ENCODE measurements at regions not wholly inside any gene's neighbourhood (a gene's known extent, or its start where the extent isn't known, plus 50 kb on each side); places are given as distances from the start of the nearest gene placed in this dataset.

DNA sequence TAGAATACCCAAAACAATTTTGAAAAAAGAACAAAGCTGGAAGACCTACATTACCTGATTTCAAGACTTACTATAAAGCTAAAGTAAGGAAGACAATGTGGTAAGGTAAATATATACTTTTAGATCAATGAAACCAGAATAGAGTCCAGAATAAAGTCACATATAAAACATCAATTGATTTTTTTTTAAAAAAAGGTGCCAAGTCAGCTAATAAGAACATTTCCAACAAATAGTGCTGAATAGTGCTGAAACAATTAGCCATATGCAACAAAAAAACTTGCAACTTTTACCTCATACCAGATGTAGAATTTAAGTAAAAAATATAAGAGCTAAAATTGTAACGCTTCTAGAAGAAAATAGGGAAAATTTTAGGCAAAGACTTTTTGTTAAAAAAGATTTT lies 73.0 kb upstream of the PDHA1 start:
- H3K9me3 ChIP-seq (replicated peaks; ENCODE audit: control insufficient read depth, insufficient read depth, low read length) = no peaks in the 10 kb centered on the region
- no peak overlapping the region for H3K9ac ChIP-seq (replicated peaks; ENCODE audit: extremely low read depth, insufficient read depth, low read length)
- FAIRE-seq = no peak
- no peaks in the 10 kb centered on the region for H3K9me1 ChIP-seq (replicated peaks; ENCODE audit: control insufficient read depth, extremely low read depth, insufficient read depth, low read length)
- H4K20me1 ChIP-seq (replicated peaks; ENCODE audit: control insufficient read depth, extremely low read depth, insufficient read depth, low read length) = no peaks in the 10 kb centered on the region
- BruUV-seq (replicated peaks) = no TSS peak
- ChIA-PET CTCF (no interaction called here), POLR2A (no interaction called here)
- no peaks in the 10 kb centered on the region for H3K36me3 ChIP-seq (ENCODE audit: control insufficient read depth in 2 of 2, extremely low read depth in 1 of 2, insufficient read depth in 2 of 2, low read length in 2 of 2)
- dilution Hi-C loops (cut with MboI; ENCODE audit: extremely low pct_ligation_motif_present, low sequenced_read_pairs) = no loop called here
- TF ChIP-seq EZH2 (IDR thresholded peaks at IDR 0.05; ENCODE audit: borderline replicate concordance, low read depth, low read length, severe bottlenecking) (no peak), MYC (IDR thresholded peaks at IDR 0.05; ENCODE audit: low read depth, low read length) (no peak), POLR2A (IDR thresholded peaks at IDR 0.05; ENCODE audit: low read depth, low read length) (no peak), JUN (IDR thresholded peaks at IDR 0.05; ENCODE audit: borderline replicate concordance, insufficient read depth, insufficient read length, low read depth) (no peak), GATA2 (IDR thresholded peaks at IDR 0.05; ENCODE audit: insufficient read depth, insufficient read length, low read depth, low read length) (no peak), POLR2AphosphoS5 (IDR thresholded peaks at IDR 0.05; ENCODE audit: insufficient read depth, low read depth, low read length) (no peak), FOS (IDR thresholded peaks at IDR 0.05; ENCODE audit: borderline replicate concordance, insufficient read depth, low read length) (no peak)
- TF ChIP-seq, protein P1, sequence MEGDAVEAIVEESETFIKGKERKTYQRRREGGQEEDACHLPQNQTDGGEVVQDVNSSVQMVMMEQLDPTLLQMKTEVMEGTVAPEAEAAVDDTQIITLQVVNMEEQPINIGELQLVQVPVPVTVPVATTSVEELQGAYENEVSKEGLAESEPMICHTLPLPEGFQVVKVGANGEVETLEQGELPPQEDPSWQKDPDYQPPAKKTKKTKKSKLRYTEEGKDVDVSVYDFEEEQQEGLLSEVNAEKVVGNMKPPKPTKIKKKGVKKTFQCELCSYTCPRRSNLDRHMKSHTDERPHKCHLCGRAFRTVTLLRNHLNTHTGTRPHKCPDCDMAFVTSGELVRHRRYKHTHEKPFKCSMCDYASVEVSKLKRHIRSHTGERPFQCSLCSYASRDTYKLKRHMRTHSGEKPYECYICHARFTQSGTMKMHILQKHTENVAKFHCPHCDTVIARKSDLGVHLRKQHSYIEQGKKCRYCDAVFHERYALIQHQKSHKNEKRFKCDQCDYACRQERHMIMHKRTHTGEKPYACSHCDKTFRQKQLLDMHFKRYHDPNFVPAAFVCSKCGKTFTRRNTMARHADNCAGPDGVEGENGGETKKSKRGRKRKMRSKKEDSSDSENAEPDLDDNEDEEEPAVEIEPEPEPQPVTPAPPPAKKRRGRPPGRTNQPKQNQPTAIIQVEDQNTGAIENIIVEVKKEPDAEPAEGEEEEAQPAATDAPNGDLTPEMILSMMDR (IDR thresholded peaks at IDR 0.05; ENCODE audit: extremely low read depth in 1 of 2, insufficient read depth in 1 of 2, low read depth in 1 of 2, low read length in 2 of 2) = no peak
- TF ChIP-seq, protein P2, sequence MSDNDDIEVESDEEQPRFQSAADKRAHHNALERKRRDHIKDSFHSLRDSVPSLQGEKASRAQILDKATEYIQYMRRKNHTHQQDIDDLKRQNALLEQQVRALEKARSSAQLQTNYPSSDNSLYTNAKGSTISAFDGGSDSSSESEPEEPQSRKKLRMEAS (IDR thresholded peaks at IDR 0.05; ENCODE audit: insufficient read depth, insufficient read length) = no peak
- no peak overlapping the region for H2AFZ ChIP-seq (ENCODE audit: low read depth, low read length)
- H3K4me1 ChIP-seq (ENCODE audit: control insufficient read depth, extremely low read depth, insufficient read depth, low read length) = no peaks in the 10 kb centered on the region
- H3K27ac ChIP-seq (ENCODE audit: insufficient read depth, low read depth, low read length) = no peak overlapping the region
- intact Hi-C loops (cut with micrococcal nuclease) = no loop called here
- no peak overlapping the region for H3K4me2 ChIP-seq (ENCODE audit: insufficient read depth, low read length)
- no peaks in the 10 kb centered on the region for H3K79me2 ChIP-seq (ENCODE audit: control insufficient read depth, insufficient read depth, low read length)
- H3K27me3 ChIP-seq (ENCODE audit: control insufficient read depth in 2 of 2, insufficient read depth in 2 of 2, low read length in 2 of 2) = no peaks in the 10 kb centered on the region
- H3K4me3 ChIP-seq (replicated peaks in 1 of 3; ENCODE audit: insufficient read depth in 1 of 3, low read depth in 1 of 3, low read length in 3 of 3) = no peak overlapping the region
- no peak for DNase-seq (ENCODE audit: low read depth, low spot score)
